IPS-NIHi11 (cell line): ENCODE measurements at regions not wholly inside any gene's neighbourhood (a gene's known extent, or its start where the extent isn't known, plus 50 kb on each side); places are given as distances from the start of the nearest gene placed in this dataset.

ENCODE experiments used
- DNase-seq: peaks from one replicate; pipeline ENCODE4 v3.0.0; 2012; ENCODE audit warnings: mixed read lengths, low spot score

GRCh38 chr5:60335913-60336312 is 364.1 kb downstream of the DEPDC1B start:
- DNase-seq, result no peak

GRCh38 chr5:60334281-60334713 is 365.7 kb downstream of the DEPDC1B start:
- DNase-seq, result no peak

GRCh38 chr5:60333005-60333571 is 366.9 kb downstream of the DEPDC1B start:
- DNase-seq, result no peak

GRCh38 chr5:60332244-60333004 is 367.5 kb downstream of the DEPDC1B start:
- no peak for DNase-seq

- no peak for DNase-seq
Observed at GRCh38 chr5:60330236-60330635, 369.7 kb downstream of the DEPDC1B start.

- DNase-seq, result no peak
Observed at GRCh38 chr5:60325870-60326269, 374.1 kb downstream of the DEPDC1B start.

- peak; percentile 35 for DNase-seq
Observed at GRCh38 chr5:60323596-60323995, 376.4 kb downstream of the DEPDC1B start.

GRCh38 chr5:60312098-60312497 is 387.9 kb downstream of the DEPDC1B start:
- DNase-seq, result no peak

GRCh38 chr5:60299944-60300343 is 400.0 kb downstream of the DEPDC1B start:
- DNase-seq, result no peak

- DNase-seq, result no peak
Observed at GRCh38 chr5:60297658-60298057, 402.3 kb downstream of the DEPDC1B start.

- peak; percentile 25 for DNase-seq
Observed at GRCh38 chr5:60295423-60295822, 401.9 kb upstream of the PDE4D start.

GRCh38 chr5:60293518-60293917 is 400.0 kb upstream of the PDE4D start:
- DNase-seq, result no peak

- DNase-seq, result peak; percentile 77
Observed at GRCh38 chr5:60287174-60287771, 393.7 kb upstream of the PDE4D start.

GRCh38 chr5:60285910-60286309 is 392.4 kb upstream of the PDE4D start:
- DNase-seq, result no peak

- DNase-seq, result no peak
Observed at GRCh38 chr5:60280943-60281342, 387.4 kb upstream of the PDE4D start.

- no peak for DNase-seq
Observed at GRCh38 chr5:60277941-60278340, 384.4 kb upstream of the PDE4D start.

- DNase-seq, result no peak
Observed at GRCh38 chr5:60274747-60275146, 381.2 kb upstream of the PDE4D start.

- DNase-seq, result no peak
Observed at GRCh38 chr5:60271517-60271916, 378.0 kb upstream of the PDE4D start.

- DNase-seq, result no peak
Observed at GRCh38 chr5:60267907-60268306, 374.4 kb upstream of the PDE4D start.

- DNase-seq, result no peak
Observed at GRCh38 chr5:60263346-60263745, 369.8 kb upstream of the PDE4D start.

GRCh38 chr5:60262576-60263295 is 369.2 kb upstream of the PDE4D start:
- DNase-seq, result peak; percentile 19

- no peak for DNase-seq
Observed at GRCh38 chr5:60261732-60262131, 368.2 kb upstream of the PDE4D start.

- DNase-seq, result no peak
Observed at GRCh38 chr5:60260658-60261057, 367.1 kb upstream of the PDE4D start.
